WTC11 (cell line): ENCODE measurements at regions not wholly inside any gene's neighbourhood (a gene's known extent, or its start where the extent isn't known, plus 50 kb on each side); places are given as distances from the start of the nearest gene placed in this dataset.

Experiments
- ATAC-seq: fragments of 200-7000 bp; cut with Tn5 transposase; 2 replicates; pipeline ENCODE4 v1.10.0; 2021; ENCODE audit warnings: mild to moderate bottlenecking, moderate library complexity
- CTCF ChIA-PET: fragments of 300-600 bp; sonication (Branson Sonifier 250); formaldehyde crosslinking; loops from one replicate; lab custom pipeline; 2021; ENCODE audit warnings: antibody characterized with exemption; lab: Charles Lee
- POLR2A ChIA-PET: fragments of 350-600 bp; sonication (Branson Sonifier 250); formaldehyde crosslinking; loops from one replicate; lab custom pipeline; 2021; ENCODE audit warnings: antibody characterized with exemption; lab: Charles Lee
- DNase-seq: peaks from one replicate; pipeline ENCODE4 v3.0.0; 2021; ENCODE audit warnings: low spot score
- H3K27ac Mint-ChIP-seq: 2 replicates; pipeline ENCODE4 v1.8.0; 2021; ENCODE audit warnings: mixed read lengths
- H3K27me3 Mint-ChIP-seq: 2 replicates; pipeline ENCODE4 v1.8.0; 2021; ENCODE audit warnings: low read depth, mild to moderate bottlenecking, moderate library complexity, mixed read lengths
- H3K36me3 Mint-ChIP-seq: 2 replicates; pipeline ENCODE4 v1.8.0; 2021; ENCODE audit warnings: mixed read lengths
- H3K4me1 Mint-ChIP-seq: 2 replicates; pipeline ENCODE4 v1.8.0; 2022; ENCODE audit warnings: mixed read lengths
- H3K4me3 Mint-ChIP-seq: 2 replicates; pipeline ENCODE4 v1.8.0; 2021; ENCODE audit warnings: mild to moderate bottlenecking, moderate library complexity, mixed read lengths
- H3K9me3 Mint-ChIP-seq: 2 replicates; pipeline ENCODE4 v1.8.0; 2021; ENCODE audit warnings: mixed read lengths
- E2F5 ChIP-seq: sonication (generic); formaldehyde crosslinking; IDR thresholded peaks from 2 replicates; pipeline ENCODE4 v1.8.1; 2022; ENCODE audit warnings: mild to moderate bottlenecking, moderate library complexity, missing genetic modification reagents
- ELF4 ChIP-seq: sonication (generic); formaldehyde crosslinking; IDR thresholded peaks from 2 replicates; pipeline ENCODE4 v1.8.1; 2022; ENCODE audit warnings: low read depth, mild to moderate bottlenecking, moderate library complexity, missing genetic modification reagents
- EMX1 ChIP-seq: fragments of 250-450 bp; sonication (Bioruptor Pico); IDR thresholded peaks from 2 replicates; pipeline ENCODE4 v1.8.0; 2021; ENCODE audit warnings: mild to moderate bottlenecking
- HMGXB4 ChIP-seq: sonication (generic); formaldehyde crosslinking; IDR thresholded peaks from 2 replicates; pipeline ENCODE4 v1.8.1; 2023; ENCODE audit warnings: mild to moderate bottlenecking, moderate library complexity, missing genetic modification reagents
- IRF1 ChIP-seq: sonication (generic); formaldehyde crosslinking; IDR thresholded peaks from 2 replicates; pipeline ENCODE4 v1.8.0; 2023; ENCODE audit warnings: missing genetic modification reagents
- JUN ChIP-seq: sonication (generic); formaldehyde crosslinking; IDR thresholded peaks from 2 replicates; pipeline ENCODE4 v1.8.0; 2023; ENCODE audit warnings: mild to moderate bottlenecking, missing genetic modification reagents
- KAT7 ChIP-seq: sonication (generic); formaldehyde crosslinking; IDR thresholded peaks from 2 replicates; pipeline ENCODE4 v1.8.1; 2023; ENCODE audit warnings: missing genetic modification reagents, mild to moderate bottlenecking, borderline replicate concordance
- MAX ChIP-seq: sonication (generic); formaldehyde crosslinking; IDR thresholded peaks from 2 replicates; pipeline ENCODE4 v1.8.0; 2022; ENCODE audit warnings: mild to moderate bottlenecking, missing genetic modification reagents
- MXD4 ChIP-seq: fragments of 250-450 bp; sonication (Bioruptor Pico); IDR thresholded peaks from 2 replicates; pipeline ENCODE4 v1.8.0; 2021; ENCODE audit warnings: mild to moderate bottlenecking, moderate library complexity, borderline replicate concordance
- MYBL2 ChIP-seq: sonication (generic); formaldehyde crosslinking; IDR thresholded peaks from 2 replicates; pipeline ENCODE4 v1.8.1; 2023; ENCODE audit warnings: mild to moderate bottlenecking, moderate library complexity, missing genetic modification reagents
- NR2C2 ChIP-seq: sonication (generic); formaldehyde crosslinking; IDR thresholded peaks from 2 replicates; pipeline ENCODE4 v1.8.0; 2022; ENCODE audit warnings: mild to moderate bottlenecking, missing genetic modification reagents
- PREB ChIP-seq: sonication (generic); formaldehyde crosslinking; IDR thresholded peaks from 2 replicates; pipeline ENCODE4 v1.8.1; 2022; ENCODE audit warnings: mild to moderate bottlenecking, missing genetic modification reagents, moderate library complexity, borderline replicate concordance
- SMAD4 ChIP-seq: sonication (generic); formaldehyde crosslinking; IDR thresholded peaks from 2 replicates; pipeline ENCODE4 v1.8.0; 2022; ENCODE audit warnings: mild to moderate bottlenecking, missing genetic modification reagents
- TCF7 ChIP-seq: sonication (generic); formaldehyde crosslinking; IDR thresholded peaks from 2 replicates; pipeline ENCODE4 v1.8.0; 2022; ENCODE audit warnings: mild to moderate bottlenecking, low read depth, missing genetic modification reagents, moderate library complexity
- TEAD1 ChIP-seq: sonication (generic); formaldehyde crosslinking; IDR thresholded peaks from 2 replicates; pipeline ENCODE4 v1.8.0; 2022; ENCODE audit warnings: mild to moderate bottlenecking, missing genetic modification reagents
- TEAD4 ChIP-seq: sonication (generic); formaldehyde crosslinking; IDR thresholded peaks from 2 replicates; pipeline ENCODE4 v1.8.0; 2022; ENCODE audit warnings: mild to moderate bottlenecking, missing genetic modification reagents
- ZMAT4 ChIP-seq: fragments of 250-450 bp; sonication (Bioruptor Pico); IDR thresholded peaks from 2 replicates; pipeline ENCODE4 v1.9.0; 2021; ENCODE audit warnings: mild to moderate bottlenecking
- ZNF232 ChIP-seq: sonication (generic); formaldehyde crosslinking; IDR thresholded peaks from 2 replicates; pipeline ENCODE4 v1.8.0; 2022; ENCODE audit warnings: mild to moderate bottlenecking, missing genetic modification reagents
- ZNF281 ChIP-seq: sonication (generic); formaldehyde crosslinking; IDR thresholded peaks from 2 replicates; pipeline ENCODE4 v1.8.0; 2023; ENCODE audit warnings: mild to moderate bottlenecking, missing genetic modification reagents
- ZNF416 ChIP-seq: fragments of 250-450 bp; sonication (Bioruptor Pico); IDR thresholded peaks from 2 replicates; pipeline ENCODE4 v1.9.0; 2021; ENCODE audit warnings: mild to moderate bottlenecking, inconsistent platforms

GRCh38 chr3:31053299-31053698 lies 158.8 kb upstream of the GADL1 start:
- peaks cover 36% of the 10 kb centered on the region for H3K36me3 Mint-ChIP-seq
- TF ChIP-seq TEAD4, result no peak
- TF ChIP-seq ZMAT4, result no peak
- TF ChIP-seq ZNF416 (CRISPR knock-in tag), result no peak
- TF ChIP-seq HMGXB4 (CRISPR knock-in tag), result no peak
- TF ChIP-seq NR2C2, result no peak
- no peak for TF ChIP-seq KAT7
- no peak for TF ChIP-seq EMX1
- no peak for TF ChIP-seq PREB
- TF ChIP-seq TEAD1 (CRISPR knock-in tag), result no peak
- TF ChIP-seq, all 79 proteins: peak for 0
- POLR2A ChIA-PET, result no interaction called here
- H3K9me3 Mint-ChIP-seq, result peaks cover 47% of the 10 kb centered on the region
- H3K27me3 Mint-ChIP-seq, result no peaks in the 10 kb centered on the region
- peaks cover 8% of the 10 kb centered on the region for H3K4me1 Mint-ChIP-seq
- H3K4me3 Mint-ChIP-seq, result no peak overlapping the region
- CTCF ChIA-PET, result no interaction called here
- no peak overlapping the region for H3K27ac Mint-ChIP-seq
- no peak for DNase-seq
- ATAC-seq, result no peak

- ATAC-seq, result no peak
- H3K36me3 Mint-ChIP-seq, result peaks cover 42% of the 10 kb centered on the region
- peaks cover 54% of the 10 kb centered on the region for H3K9me3 Mint-ChIP-seq
- peak overlapping the region; percentile 18; the same call in 1 of the 2 replicates for H3K27ac Mint-ChIP-seq
- no peak for DNase-seq
- H3K4me3 Mint-ChIP-seq, result no peak overlapping the region
- no peak for TF ChIP-seq ZNF232 (CRISPR knock-in tag)
- TF ChIP-seq ELF4 (CRISPR knock-in tag), result no peak
- no peak for TF ChIP-seq MAX (CRISPR knock-in tag)
- no peak for TF ChIP-seq MYBL2 (CRISPR knock-in tag)
- TF ChIP-seq SMAD4 (CRISPR knock-in tag), result no peak
- TF ChIP-seq IRF1 (CRISPR knock-in tag), result no peak
- no peak for TF ChIP-seq TCF7
- TF ChIP-seq MXD4 (CRISPR knock-in tag), result no peak
- TF ChIP-seq ZNF281 (CRISPR knock-in tag), result no peak
- TF ChIP-seq E2F5 (CRISPR knock-in tag), result no peak
- TF ChIP-seq JUN (CRISPR knock-in tag), result no peak
- no peak for TF ChIP-seq TEAD1 (CRISPR knock-in tag)
- TF ChIP-seq, all 79 proteins: peak for 0
- Mint-ChIP-seq H3K27me3 (no peaks in the 10 kb centered on the region), H3K4me1 (peaks cover 8% of the 10 kb centered on the region)
- POLR2A ChIA-PET, result no interaction called here
- CTCF ChIA-PET, result no interaction called here
Observed at GRCh38 chr3:31054032-31054431, 159.6 kb upstream of the GADL1 start.
